H54 (cell line): ENCODE measurements at regions not wholly inside any gene's neighbourhood (a gene's known extent, or its start where the extent isn't known, plus 50 kb on each side); places are given as distances from the start of the nearest gene placed in this dataset.
"Not testable (repeated sequence)": the region's sequence is repeated elsewhere in the genome, so short reads cannot be mapped to it uniquely, and the experiment has no call there.

Experiments used
- DNase-seq: peaks from one replicate; pipeline ENCODE4 v3.0.0; 2011; ENCODE audit warnings: low spot score, mixed read lengths; ENCODE audit not compliant: insufficient read length
- FAIRE-seq: peaks from 3 replicates; lab custom pipeline; 2011; peaks lifted over from hg19 to GRCh38; lab: Jason Lieb, UNC
- POLR2A ChIP-seq: IDR thresholded peaks from 2 replicates; pipeline ENCODE4 v1.6.1; 2011; ENCODE audit warnings: low read depth, mild to moderate bottlenecking, low read length

DNA sequence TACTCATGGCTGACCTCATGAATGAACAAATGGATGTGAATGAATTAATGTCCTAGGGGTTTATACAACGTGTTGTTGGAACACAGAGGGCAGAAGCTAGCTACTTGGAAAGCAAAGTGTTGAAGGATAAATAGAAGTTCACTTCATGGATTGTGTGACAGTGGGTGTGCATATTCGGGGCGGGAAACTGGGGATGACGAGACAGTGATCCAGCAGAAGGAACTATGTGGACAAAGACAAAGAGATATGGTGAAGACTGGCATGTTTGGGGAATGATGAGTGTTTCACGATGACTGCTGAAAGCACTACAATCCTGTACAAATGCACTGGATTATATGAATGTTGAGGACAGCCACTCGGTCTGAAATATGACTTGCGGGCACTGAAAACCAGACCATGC is 250.5 kb upstream of the C16orf82 start:
- no peak for DNase-seq
- no peak for FAIRE-seq
- TF ChIP-seq POLR2A = no peak

DNA sequence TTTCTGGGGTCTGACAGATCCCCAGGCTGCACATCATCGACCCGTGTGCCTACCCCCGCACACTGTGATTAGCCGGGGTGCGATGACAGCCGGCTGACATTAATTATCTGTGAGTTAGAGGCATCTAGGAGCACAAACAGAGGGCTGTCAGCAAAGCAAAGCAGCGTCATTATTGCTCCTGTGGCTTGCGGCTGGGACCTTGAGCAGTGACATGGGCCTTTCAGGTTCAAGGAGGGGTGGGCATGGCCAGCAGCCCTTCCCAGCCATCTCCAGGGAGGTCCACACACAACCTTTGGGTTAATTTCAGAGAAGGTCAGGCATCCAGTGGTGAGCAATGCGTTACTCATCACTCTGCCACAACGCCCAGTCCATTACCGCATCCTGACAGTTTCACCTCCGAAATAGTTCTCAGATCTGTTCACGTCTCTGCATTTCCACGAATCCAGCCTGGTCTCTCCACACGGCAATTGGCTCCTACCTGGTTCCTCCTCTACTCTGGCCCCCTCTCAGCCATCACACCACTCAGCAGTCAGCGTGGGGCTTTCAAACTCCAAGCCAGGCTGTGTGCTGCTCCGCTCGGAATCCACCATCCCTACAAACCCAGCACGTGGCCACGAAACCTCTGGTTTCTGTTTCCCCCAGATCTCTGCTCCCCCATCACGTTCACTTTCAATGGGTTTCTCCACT is 249.7 kb upstream of the C16orf82 start:
- no peak for FAIRE-seq
- no peak for TF ChIP-seq POLR2A
- peak; percentile 49 for DNase-seq

DNA sequence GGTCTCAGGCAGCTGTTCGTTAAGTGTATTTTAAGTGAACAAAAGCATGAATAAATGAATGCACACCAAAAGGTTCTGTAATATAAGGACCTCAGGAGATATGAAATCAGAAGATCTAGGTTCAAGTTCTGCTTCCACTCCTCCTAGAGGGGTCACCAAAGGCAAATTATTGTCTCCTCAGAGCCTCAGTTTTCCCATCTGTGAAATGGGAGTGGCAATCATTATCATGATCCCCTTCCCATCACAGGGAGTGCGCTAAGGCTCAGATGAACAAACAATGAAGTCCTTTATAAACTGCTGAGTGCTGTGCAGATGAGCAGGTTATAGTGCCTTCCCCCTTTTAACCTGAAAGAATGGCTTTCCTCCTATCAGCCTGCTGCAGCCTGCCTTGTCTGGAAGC is 248.3 kb upstream of the C16orf82 start:
- DNase-seq (no peak), FAIRE-seq (no peak)
- no peak for TF ChIP-seq POLR2A

DNA sequence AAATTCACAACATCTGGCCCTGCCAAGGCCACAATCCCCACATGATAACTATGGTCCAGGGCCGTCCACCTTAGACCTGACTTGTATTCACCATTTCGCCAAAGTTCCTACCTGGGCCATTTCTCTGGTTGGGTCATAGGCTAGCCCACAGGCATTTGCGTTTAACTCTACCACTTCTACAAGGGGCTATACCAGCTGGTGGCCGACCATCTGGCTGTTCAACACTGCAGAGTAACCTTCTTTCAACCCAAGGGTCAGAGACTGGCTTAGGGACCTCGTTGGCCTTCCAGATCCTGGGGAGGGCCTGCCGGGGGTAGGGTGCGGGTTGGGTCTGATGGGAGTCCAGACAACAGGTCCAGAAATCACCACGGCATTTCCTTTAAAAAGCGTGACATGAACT is 242.3 kb upstream of the C16orf82 start:
- DNase-seq (no peak), FAIRE-seq (no peak)
- TF ChIP-seq POLR2A = no peak

DNA sequence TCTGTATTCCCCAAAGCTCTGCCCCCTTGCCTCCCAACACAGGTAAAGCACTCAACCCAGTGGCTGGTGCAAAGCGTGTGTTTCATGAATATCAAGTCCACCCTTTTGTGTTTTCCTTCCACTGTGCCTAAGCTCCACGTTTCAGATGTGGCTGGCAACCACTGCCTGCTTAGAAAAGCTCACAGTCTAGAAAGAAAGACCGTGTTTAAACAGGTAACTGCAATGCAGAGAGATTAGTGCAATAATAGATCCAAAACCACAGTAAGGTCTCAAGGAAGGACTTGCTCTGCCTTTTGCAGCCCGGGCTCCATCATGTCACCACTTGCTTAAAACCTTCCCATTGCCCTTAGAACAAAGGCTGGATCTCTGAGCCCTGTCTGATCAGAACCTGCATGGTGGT is 240.2 kb upstream of the C16orf82 start:
- DNase-seq (no peak), FAIRE-seq (no peak)
- no peak for TF ChIP-seq POLR2A

DNA sequence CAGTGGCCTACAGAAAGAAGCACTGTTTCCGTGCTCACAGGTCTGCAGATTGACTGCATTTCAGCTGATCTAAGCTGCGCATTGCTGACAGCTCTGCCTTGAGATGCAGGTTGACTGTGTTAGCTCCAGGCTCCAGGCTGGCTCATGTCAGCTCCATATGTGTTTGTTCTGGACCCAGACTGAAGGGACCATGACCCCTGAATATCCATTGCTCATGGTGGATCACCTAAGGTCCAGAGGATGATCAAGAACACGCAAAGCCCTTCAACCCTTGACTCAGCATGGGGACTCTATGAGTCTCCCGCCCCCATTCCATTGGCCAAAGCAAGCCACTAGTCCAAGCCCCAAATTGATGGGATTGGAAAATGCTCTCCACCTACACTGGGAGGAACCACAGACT is 239.3 kb upstream of the C16orf82 start:
- DNase-seq = no peak
- no peak for TF ChIP-seq POLR2A
- FAIRE-seq = no peak

DNA sequence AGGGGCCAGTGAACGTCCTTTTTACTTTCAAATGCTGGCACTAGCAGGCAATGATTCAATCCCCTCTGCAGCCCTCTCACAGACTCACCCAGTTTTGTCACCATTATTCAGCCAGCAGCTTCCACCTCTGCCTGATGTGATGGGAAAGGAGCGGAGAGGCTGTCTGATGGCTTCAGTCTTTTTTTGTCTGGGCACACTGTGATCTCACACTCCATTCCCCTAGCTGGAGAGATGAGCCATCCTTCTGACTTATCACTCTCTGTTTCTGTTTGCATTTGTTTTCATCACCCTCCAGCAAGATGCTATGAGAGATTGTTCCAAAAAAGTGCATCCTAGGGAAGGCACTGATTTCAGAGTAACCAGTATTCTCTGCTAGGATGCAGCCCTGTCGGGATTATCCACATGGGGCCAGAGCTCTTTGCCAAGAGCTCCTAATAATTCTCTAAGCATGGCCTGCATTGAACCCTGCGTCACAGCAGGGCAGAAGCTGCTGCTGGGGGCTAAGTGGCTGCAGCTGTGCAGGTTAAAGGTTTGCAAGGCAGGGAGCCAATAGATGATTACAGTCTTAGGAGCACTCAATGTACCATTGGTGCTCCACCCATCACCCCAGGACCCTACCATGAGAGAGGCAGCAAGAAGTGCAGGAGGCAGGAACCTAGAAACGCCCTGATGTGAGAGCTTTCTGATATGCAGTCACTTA is 236.1 kb upstream of the C16orf82 start:
- DNase-seq (no peak), FAIRE-seq (no peak)
- no peak for TF ChIP-seq POLR2A

DNA sequence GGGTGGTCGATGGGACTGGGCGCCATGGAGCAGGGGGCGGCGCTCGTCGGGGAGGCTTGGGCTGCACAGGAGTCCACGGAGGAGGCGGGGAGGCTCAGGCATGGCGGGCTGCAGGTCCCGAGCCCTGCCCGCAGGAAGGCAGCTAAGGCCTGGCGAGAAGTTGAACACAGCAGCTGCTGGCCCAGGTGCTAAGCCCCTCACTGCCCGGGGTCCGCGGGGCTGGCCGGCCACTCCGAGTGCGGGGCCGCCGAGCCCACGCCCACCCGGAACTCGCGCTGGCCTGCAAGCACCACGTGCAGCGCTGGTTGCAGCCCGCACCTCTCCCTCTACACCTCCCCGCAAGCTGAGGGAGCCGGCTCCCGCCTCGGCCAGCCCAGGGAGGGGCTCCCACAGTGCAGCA is 230.6 kb upstream of the C16orf82 start:
- FAIRE-seq, DNase-seq: not testable (repeated sequence)

DNA sequence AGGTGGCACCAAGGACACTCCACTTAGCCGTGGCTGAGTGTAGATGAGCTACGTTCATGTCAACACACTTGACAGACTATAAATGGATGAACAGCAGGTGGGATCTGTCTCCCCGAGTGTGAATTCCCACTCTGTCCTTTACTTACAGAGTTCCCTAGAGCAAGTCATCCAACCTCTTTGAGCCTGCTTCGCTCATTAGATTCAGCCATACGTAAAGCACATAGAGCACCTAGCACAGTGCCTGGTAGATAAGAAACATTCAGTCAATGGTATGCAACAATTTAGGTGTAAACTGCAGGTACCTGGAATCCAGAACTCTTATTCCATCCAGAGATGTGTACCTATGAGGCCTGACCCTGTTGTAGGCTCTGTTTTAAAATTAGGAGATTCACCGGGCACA is 227.8 kb upstream of the C16orf82 start:
- FAIRE-seq (no peak), DNase-seq (no peak)
- TF ChIP-seq POLR2A = no peak

DNA sequence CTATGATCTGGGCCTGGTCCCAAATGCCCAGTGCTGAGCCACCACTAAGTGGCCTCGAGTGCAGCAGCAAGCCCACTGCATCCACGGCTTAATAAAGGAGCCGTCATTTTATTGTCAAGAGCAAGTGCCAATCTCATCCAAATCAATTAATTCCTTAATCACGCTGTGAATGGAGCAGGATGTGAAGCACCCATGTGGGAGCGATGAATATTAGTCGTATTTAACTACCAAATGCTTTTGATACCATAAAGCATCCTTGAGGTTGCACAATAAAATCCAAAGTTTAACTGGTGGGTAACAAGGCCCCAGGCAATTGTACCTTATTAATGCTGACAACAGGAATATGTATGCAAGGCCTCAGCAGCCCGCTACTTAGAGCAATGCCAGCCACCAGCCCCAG is 226.0 kb upstream of the C16orf82 start:
- no peak for FAIRE-seq
- TF ChIP-seq POLR2A = no peak
- DNase-seq = no peak

DNA sequence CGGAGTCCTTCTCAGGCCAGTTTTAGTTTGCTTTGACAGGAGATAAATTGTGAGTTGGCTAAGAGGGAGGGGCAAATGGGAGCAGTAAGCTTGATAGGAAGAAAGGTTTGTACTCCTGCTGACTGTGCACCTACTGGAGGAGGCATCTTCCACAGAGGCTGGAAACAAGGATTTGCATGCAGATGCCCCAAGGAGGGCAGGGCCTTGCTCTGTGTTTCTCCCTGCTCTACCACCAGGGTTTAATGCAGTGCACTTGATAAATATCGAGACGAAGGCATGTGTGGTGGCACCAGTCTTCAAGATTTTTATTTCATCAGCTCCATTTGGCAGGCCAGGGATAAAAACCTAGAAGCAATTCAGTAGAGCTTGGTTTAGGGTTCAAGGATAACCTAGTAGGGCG is 210.5 kb upstream of the C16orf82 start:
- DNase-seq (no peak), FAIRE-seq (no peak)
- no peak for TF ChIP-seq POLR2A

DNA sequence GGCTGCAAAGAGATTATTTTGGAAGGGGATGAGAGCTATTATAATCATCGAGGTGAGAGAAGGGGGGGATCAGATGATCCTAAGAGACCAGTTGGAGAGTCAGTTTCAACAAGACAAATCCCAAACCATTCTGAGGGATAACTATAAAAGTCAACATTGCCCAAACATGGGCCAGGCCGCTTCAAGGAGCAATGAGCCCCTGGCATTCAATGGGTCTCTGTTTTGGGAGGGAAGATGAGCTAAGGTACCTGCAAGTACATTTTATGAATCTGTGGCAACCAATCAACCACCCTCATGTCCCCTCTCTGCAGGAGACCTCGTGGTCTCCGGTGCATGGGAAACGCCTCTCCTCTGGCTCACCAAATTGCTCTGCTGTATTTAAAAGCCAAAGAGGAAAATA is 209.9 kb upstream of the C16orf82 start:
- DNase-seq = no peak
- no peak for TF ChIP-seq POLR2A
- FAIRE-seq = no peak

DNA sequence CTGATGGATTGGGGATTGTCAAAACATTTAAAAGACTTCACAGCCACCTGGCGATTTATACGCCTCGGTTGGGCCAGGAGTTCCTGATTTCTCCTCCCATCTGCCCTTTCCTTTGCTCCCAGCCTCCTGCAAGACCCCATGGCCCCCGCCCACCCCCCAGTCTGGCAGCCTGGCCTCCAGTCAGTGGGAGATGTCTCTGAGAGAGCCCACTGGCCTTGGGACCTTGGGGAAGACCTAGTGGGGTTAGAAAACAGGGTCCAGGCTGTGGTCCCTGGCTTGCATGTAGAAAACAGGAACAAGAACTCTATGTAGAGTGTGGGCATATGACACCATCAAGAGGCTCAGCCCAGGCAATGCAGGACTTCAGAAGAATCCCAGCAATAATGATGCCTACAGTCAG is 209.4 kb upstream of the C16orf82 start:
- DNase-seq (no peak), FAIRE-seq (no peak)
- no peak for TF ChIP-seq POLR2A

DNA sequence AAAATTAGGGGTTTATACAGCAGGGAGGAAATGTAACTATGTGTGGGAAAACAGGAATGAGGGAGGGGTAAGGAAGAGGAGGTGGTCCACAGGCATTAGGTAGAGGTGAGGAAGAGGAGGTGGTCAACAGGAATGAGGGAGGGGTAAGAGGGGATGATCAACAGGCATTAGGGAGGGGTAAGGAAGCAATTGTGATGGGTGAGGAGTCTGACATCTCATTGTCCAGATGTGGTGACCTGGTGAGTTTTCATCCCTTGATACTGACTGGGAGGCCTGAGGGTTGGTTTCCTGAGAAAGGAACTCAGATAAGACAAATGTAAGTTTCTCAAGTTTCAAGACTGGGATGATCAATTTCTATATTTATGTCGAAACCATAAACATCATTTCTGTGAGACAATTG is 206.2 kb upstream of the C16orf82 start:
- no peak for TF ChIP-seq POLR2A
- no peak for FAIRE-seq
- DNase-seq = no peak

DNA sequence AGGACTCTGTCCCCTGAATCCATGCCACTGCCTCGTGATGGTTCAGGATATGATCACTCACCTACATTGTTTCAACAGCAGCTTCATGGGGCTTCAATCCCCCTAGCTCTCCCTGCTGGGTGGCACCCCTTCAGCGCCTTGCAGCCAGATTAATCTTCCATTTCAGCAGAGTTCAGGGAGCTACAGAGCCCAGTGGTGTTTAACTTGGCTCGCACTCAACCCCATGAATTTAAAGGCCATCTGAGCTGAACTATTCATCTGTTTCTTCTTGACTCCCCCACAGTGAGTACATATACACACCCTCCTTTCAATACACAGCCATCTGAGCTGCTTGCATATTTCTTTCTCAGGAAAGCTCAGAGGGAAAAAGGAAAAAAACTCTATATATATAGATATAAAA is 202.8 kb upstream of the C16orf82 start:
- FAIRE-seq (no peak), DNase-seq (no peak)
- no peak for TF ChIP-seq POLR2A

DNA sequence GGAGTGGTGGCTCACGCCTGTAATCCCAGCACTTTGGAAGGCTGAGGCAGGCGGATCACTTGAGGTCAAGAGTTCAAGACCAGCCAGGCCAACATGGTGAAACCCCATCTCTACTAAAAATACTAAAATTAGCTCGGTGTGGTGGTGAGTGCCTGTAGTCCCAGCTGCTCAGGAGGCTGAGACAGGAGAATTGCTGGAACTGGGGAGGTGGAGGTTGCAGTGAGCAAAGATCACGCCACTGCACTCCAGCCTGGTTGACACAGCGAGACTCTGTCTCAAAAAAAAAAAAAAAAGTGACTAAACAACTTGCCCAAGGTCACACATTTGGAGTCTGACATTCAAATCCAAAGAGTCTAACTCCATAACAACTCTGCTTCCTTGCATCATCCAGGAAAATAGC is 192.4 kb upstream of the C16orf82 start:
- not testable (repeated sequence) for DNase-seq, FAIRE-seq
